Fibroblast of lung (primary cell): ENCODE measurements at regions not wholly inside any gene's neighbourhood (a gene's known extent, or its start where the extent isn't known, plus 50 kb on each side); places are given as distances from the start of the nearest gene placed in this dataset.

ENCODE experiments used
- CTCF ChIP-seq, 2 donors: IDR thresholded peaks in 1 of 2; conservative IDR thresholded peaks in 1 of 2; 1 replicate in 1 of 2; 2 replicates in 1 of 2; pipeline ENCODE4 v1.5.1; 2011 to 2012; ENCODE audit warnings: low read length in 2 of 2, control low read depth in 1 of 2, inconsistent platforms in 1 of 2, low read depth in 1 of 2, mild to moderate bottlenecking in 1 of 2
- EZH2 ChIP-seq: IDR thresholded peaks from 2 replicates; pipeline ENCODE4 v1.5.1; 2012; ENCODE audit warnings: low read length, control low read depth, mild to moderate bottlenecking; ENCODE audit errors: missing control alignments

DNA sequence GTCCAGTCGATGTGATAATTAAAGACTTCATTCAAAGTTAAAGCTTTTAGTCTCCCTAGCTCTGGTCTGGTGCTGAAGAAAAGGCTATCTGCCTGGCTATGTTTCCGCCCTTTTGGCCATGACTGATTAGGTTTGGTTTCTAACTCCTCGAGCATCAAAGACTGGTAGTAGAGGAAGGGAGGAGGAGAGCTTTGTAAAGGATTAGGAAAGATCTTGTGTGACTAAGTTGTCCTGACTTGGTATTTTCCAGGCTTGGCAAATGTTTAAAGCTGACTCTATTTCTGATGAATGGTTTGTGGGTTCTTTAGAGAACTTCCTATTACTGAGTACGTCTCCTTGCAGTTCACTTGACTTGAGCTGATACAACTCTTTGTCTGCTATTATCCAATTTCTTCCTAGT is 312.9 kb downstream of the GJA1 start:
- TF ChIP-seq EZH2 (no peak), CTCF (conservative IDR thresholded peaks at IDR 0.05 in 1 of 2, IDR thresholded peaks at IDR 0.05 in 1 of 2; ENCODE audit: low read depth in 1 of 2, low read length in 2 of 2) (no peak)
